GM12878 (cell line): ENCODE measurements at regions not wholly inside any gene's neighbourhood (a gene's known extent, or its start where the extent isn't known, plus 50 kb on each side); places are given as distances from the start of the nearest gene placed in this dataset.

Source experiments
- ATAC-seq: fragments of 200-7000 bp; cut with Tn5 transposase; 3 replicates; pipeline ENCODE4 v1.9.1; 2020; ENCODE audit warnings: mild to moderate bottlenecking, moderate library complexity
- BruUV-seq: library from RNA; stranded (reverse); fragments of 400-500 nt; replicated peaks from 2 replicates; lab custom pipeline; 2021; lab: Mats Ljungman, UMichigan
- CTCF ChIA-PET: fragments of 300-600 bp; sonication (Branson Sonifier 250); formaldehyde crosslinking; extraction: SDS; loops from one replicate; lab custom pipeline; 2021; ENCODE audit warnings: inconsistent platforms; lab: Yijun Ruan, JAX
- POLR2A ChIA-PET: fragments of 350-600 bp; formaldehyde crosslinking; extraction: SDS; loops from one replicate; lab custom pipeline; 2021; ENCODE audit warnings: inconsistent platforms; lab: Charles Lee
- RAD21 ChIA-PET: fragments of 300-600 bp; sonication (Branson Sonifier 250); formaldehyde crosslinking; loops from one replicate; lab custom pipeline; 2023; ENCODE audit warnings: antibody characterized with exemption; ENCODE audit not compliant: unreplicated experiment; lab: Charles Lee
- SMC1A ChIA-PET: fragments of 300-600 bp; sonication (Branson Sonifier 250); formaldehyde crosslinking; loops from one replicate; lab custom pipeline; 2023; ENCODE audit not compliant: unreplicated experiment, uncharacterized antibody; lab: Charles Lee
- DNase-seq: peaks from one replicate; pipeline ENCODE4 v3.0.0-alpha.2; 2011; ENCODE audit warnings: low read depth, low spot score
- FAIRE-seq: peaks from 3 replicates; lab custom pipeline; 2011; peaks lifted over from hg19 to GRCh38; lab: Jason Lieb, UNC
- H2AFZ ChIP-seq: 2 replicates; pipeline ENCODE4 v1.6.0; 2011; ENCODE audit warnings: low read depth, low read length, control low read depth; ENCODE audit not compliant: control insufficient read depth
- H3K27ac ChIP-seq: 2 replicates; pipeline ENCODE4 v1.5.1; 2011; ENCODE audit warnings: control low read depth; ENCODE audit not compliant: control insufficient read depth, insufficient read depth
- H3K27me3 ChIP-seq, 2 experiments: replicated peaks in 1 of 2; 2 replicates each; pipeline versions ENCODE4 v1.6.0 to v1.6.1; 2011; ENCODE audit warnings: low read length in 1 of 2; ENCODE audit not compliant: control insufficient read depth in 2 of 2, insufficient read depth in 2 of 2
- H3K36me3 ChIP-seq, 2 experiments: 2 replicates each; pipeline ENCODE4 v1.5.1; 2011; ENCODE audit warnings: low read length in 1 of 2; ENCODE audit not compliant: control insufficient read depth in 2 of 2, insufficient read depth in 2 of 2
- H3K4me1 ChIP-seq: 2 replicates; pipeline ENCODE4 v1.6.1; 2011; ENCODE audit warnings: mild to moderate bottlenecking, low read length, moderate library complexity, mixed read lengths; ENCODE audit not compliant: control insufficient read depth, insufficient read depth
- H3K4me2 ChIP-seq: 2 replicates; pipeline ENCODE4 v1.6.0; 2011; ENCODE audit warnings: control low read depth; ENCODE audit not compliant: control insufficient read depth, insufficient read depth
- H3K4me3 ChIP-seq: fragments of 200-600 bp; sonication (generic); 2 replicates; pipeline ENCODE4 v1.5.1; 2016
- H3K79me2 ChIP-seq: 2 replicates; pipeline ENCODE4 v1.6.0; 2011; ENCODE audit warnings: low read length; ENCODE audit not compliant: control insufficient read depth, insufficient read depth
- H3K9ac ChIP-seq: 2 replicates; pipeline ENCODE4 v1.8.0; 2011; ENCODE audit warnings: low read length, control low read depth, mixed read lengths; ENCODE audit not compliant: control insufficient read depth, insufficient read depth
- H3K9me3 ChIP-seq: replicated peaks from 3 replicates; pipeline ENCODE4 v1.5.1; 2011; ENCODE audit warnings: mild to moderate bottlenecking, low read length; ENCODE audit not compliant: control insufficient read depth, insufficient read depth
- H4K20me1 ChIP-seq: 2 replicates; pipeline ENCODE4 v1.6.0; 2011; ENCODE audit not compliant: control insufficient read depth, insufficient read depth
- ATF7 ChIP-seq: fragments of 450-650 bp; IDR thresholded peaks from 2 replicates; pipeline ENCODE4 v1.6.1; 2016; ENCODE audit warnings: low read depth, mild to moderate bottlenecking
- CEBPB ChIP-seq, 2 experiments: fragments of 150-350 bp in 1 of 2; IDR thresholded peaks; 2 replicates each; pipeline ENCODE4 v1.6.1; 2012 to 2014; ENCODE audit warnings: low read depth in 2 of 2, low read length in 2 of 2, borderline replicate concordance in 1 of 2, inconsistent platforms in 1 of 2
- MTA3 ChIP-seq: IDR thresholded peaks from 2 replicates; pipeline ENCODE4 v1.6.1; 2012; ENCODE audit warnings: low read length, inconsistent platforms, borderline replicate concordance
- MXI1 ChIP-seq: fragments of 150-350 bp; IDR thresholded peaks from 2 replicates; pipeline ENCODE4 v1.6.1; 2011; ENCODE audit warnings: low read depth, mild to moderate bottlenecking, inconsistent platforms, low read length, improper control_type of control experiment
- NBN ChIP-seq: fragments of 450-650 bp; IDR thresholded peaks from 2 replicates; pipeline ENCODE4 v1.6.1; 2016
- PAX5 ChIP-seq: IDR thresholded peaks from 2 replicates; pipeline ENCODE4 v1.6.1; 2011; ENCODE audit warnings: low read depth, low read length, borderline replicate concordance
- PAX8 ChIP-seq: fragments of 450-650 bp; IDR thresholded peaks from 2 replicates; pipeline ENCODE4 v1.6.1; 2017; ENCODE audit warnings: mild to moderate bottlenecking, moderate library complexity
- RELB ChIP-seq: fragments of 450-650 bp; IDR thresholded peaks from 2 replicates; pipeline ENCODE4 v1.6.1; 2017; ENCODE audit warnings: low read depth, mild to moderate bottlenecking, moderate library complexity
- ZBTB4 ChIP-seq: fragments of 450-650 bp; formaldehyde crosslinking; IDR thresholded peaks from 2 replicates; pipeline ENCODE4 v1.4.0; 2022; ENCODE audit warnings: mild to moderate bottlenecking, moderate library complexity
- ZNF217 ChIP-seq: fragments of 450-650 bp; IDR thresholded peaks from 2 replicates; pipeline ENCODE4 v1.6.1; 2017; ENCODE audit warnings: antibody characterized with exemption, mild to moderate bottlenecking
- ZNF384 ChIP-seq: IDR thresholded peaks from 2 replicates; pipeline ENCODE4 v1.6.1; 2012; ENCODE audit warnings: low read depth, mild to moderate bottlenecking, low read length, improper control_type of control experiment, borderline replicate concordance
- WGBS: methylation state at CpG from one replicate; pipeline ENCODE4 v1.1.6; 2016; ENCODE audit warnings: low lambda C conversion rate; ENCODE audit not compliant: insufficient replicate concordance, insufficient coverage; ENCODE audit errors: missing lambda C conversion rate; 5-methylcytosine and 5-hydroxymethylcytosine counted together
- in situ Hi-C: fragments of 300-500 bp; cut with MboI; formaldehyde crosslinking; loops from 9 replicates; pipeline ENCODE4 v1.14.3; 2018; ENCODE audit warnings: mixed read lengths
- intact Hi-C: fragments of 100-400 bp; cut with micrococcal nuclease; formaldehyde crosslinking; loops from one replicate; pipeline ENCODE4 v1.14.2; 2022; ENCODE audit not compliant: unreplicated experiment
- TF ChIP-seq, protein P1 (sequence below): fragments of 450-650 bp; IDR thresholded peaks from 2 replicates; pipeline ENCODE4 v1.6.1; 2016; ENCODE audit warnings: mild to moderate bottlenecking
- TF ChIP-seq, protein P2 (sequence below): fragments of 150-350 bp; IDR thresholded peaks from 2 replicates; pipeline ENCODE4 v1.6.1; 2014; ENCODE audit warnings: mild to moderate bottlenecking, low read depth, low read length

GRCh38 chr3:6631376-6631775, 229.5 kb upstream of the GRM7 start:
- Histone ChIP-seq H4K20me1 (no peaks in the 10 kb centered on the region), H2AFZ (no peak overlapping the region), H3K36me3 (no peaks in the 10 kb centered on the region), H3K79me2 (no peaks in the 10 kb centered on the region), H3K27me3 (no peaks in the 10 kb centered on the region), H3K9me3 (no peaks in the 10 kb centered on the region), H3K4me3 (no peak overlapping the region), H3K4me2 (no peak overlapping the region), H3K4me1 (no peaks in the 10 kb centered on the region), H3K27ac (no peak overlapping the region), H3K9ac (no peak overlapping the region)
- SMC1A ChIA-PET: interaction anchor here (1.5 to 2.0 kb wide), 3 partner anchors 9 to 69 kb away, joined by 3 to 5 read pairs (median 3); no protein-coding TSS in a partner anchor
- CTCF ChIA-PET: no interaction called here
- intact Hi-C loops (no loop called here), in situ Hi-C loops (no loop called here)
- no TSS peak for BruUV-seq
- POLR2A ChIA-PET: no interaction called here
- FAIRE-seq: no peak
- no peak for ATAC-seq
- TF ChIP-seq CEBPB (IDR thresholded peaks at IDR 0.05; ENCODE audit: borderline replicate concordance in 1 of 2, low read depth in 2 of 2, low read length in 2 of 2) (no peak), MXI1 (no peak), NBN (no peak), MTA3 (no peak), RELB (no peak), ATF7 (no peak), ZBTB4 (CRISPR knock-in tag) (no peak), ZNF384 (no peak), PAX5 (no peak), ZNF217 (no peak), PAX8 (no peak)
- TF ChIP-seq, protein P1, sequence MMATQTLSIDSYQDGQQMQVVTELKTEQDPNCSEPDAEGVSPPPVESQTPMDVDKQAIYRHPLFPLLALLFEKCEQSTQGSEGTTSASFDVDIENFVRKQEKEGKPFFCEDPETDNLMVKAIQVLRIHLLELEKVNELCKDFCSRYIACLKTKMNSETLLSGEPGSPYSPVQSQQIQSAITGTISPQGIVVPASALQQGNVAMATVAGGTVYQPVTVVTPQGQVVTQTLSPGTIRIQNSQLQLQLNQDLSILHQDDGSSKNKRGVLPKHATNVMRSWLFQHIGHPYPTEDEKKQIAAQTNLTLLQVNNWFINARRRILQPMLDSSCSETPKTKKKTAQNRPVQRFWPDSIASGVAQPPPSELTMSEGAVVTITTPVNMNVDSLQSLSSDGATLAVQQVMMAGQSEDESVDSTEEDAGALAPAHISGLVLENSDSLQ: no peak
- TF ChIP-seq, protein P2, sequence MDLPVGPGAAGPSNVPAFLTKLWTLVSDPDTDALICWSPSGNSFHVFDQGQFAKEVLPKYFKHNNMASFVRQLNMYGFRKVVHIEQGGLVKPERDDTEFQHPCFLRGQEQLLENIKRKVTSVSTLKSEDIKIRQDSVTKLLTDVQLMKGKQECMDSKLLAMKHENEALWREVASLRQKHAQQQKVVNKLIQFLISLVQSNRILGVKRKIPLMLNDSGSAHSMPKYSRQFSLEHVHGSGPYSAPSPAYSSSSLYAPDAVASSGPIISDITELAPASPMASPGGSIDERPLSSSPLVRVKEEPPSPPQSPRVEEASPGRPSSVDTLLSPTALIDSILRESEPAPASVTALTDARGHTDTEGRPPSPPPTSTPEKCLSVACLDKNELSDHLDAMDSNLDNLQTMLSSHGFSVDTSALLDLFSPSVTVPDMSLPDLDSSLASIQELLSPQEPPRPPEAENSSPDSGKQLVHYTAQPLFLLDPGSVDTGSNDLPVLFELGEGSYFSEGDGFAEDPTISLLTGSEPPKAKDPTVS: no peak
- 30% methylated on average over 6 of the region's 6 CpGs for WGBS
- no peak for DNase-seq
- RAD21 ChIA-PET: interaction anchor here (1.5 kb wide), 1 partner anchor 85 kb away, joined by 4 read pairs; no protein-coding TSS in a partner anchor
